ENCODE measurements at regions not wholly inside any gene's neighbourhood (a gene's known extent, or its start where the extent isn't known, plus 50 kb on each side); places are given as distances from the start of the nearest gene placed in this dataset.

DNA sequence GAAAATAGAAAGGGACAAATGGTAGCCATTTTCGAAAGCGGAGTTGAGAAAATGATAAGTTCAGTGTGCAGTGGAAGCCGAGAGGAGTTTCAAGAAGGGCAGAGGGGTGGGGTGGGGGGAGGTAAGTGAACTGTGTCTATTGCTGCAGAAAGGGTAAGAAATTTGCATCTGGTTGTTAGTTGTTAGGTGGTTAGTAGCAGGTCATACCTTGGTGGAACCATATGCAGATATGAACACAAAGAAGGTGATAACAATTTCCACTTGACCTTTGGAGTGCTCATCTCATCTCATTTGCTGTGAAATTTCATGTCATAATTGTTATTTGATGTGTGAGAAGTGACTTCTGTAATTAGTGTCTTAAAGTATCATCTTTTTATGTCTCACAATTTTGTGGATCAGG, 288.2 kb downstream of the QKI start:
- DNase-seq (ENCODE audit: low read depth, low spot score) = no peak
- H3K9me2 ChIP-seq (ENCODE audit: insufficient read depth) = no peaks in the 10 kb centered on the region
- ATAC-seq = no peak
- no peaks in the 10 kb centered on the region for H3K36me3 ChIP-seq (ENCODE audit: control insufficient read depth in 1 of 2, insufficient read depth in 2 of 2, low read length in 2 of 2)
- H3K9me3 ChIP-seq (ENCODE audit: control insufficient read depth in 1 of 2, insufficient read depth in 1 of 2, low read depth in 1 of 2, low read length in 2 of 2) = no peaks in the 10 kb centered on the region
- intact Hi-C loops (cut with micrococcal nuclease) = no loop called here
- no peaks in the 10 kb centered on the region for H3K27me3 ChIP-seq (ENCODE audit: insufficient read depth, low read length)
- H3K27ac ChIP-seq (ENCODE audit: low read depth, low read length) = no peak overlapping the region
- ChIA-PET CTCF (no interaction called here), POLR2A (no interaction called here), RAD21 (ENCODE audit: low non-redundant PET in 1 of 2, low total read pairs in 2 of 2, uncharacterized antibody in 2 of 2, unreplicated experiment in 2 of 2) (no interaction called here)
- no peaks in the 10 kb centered on the region for H4K20me1 ChIP-seq (ENCODE audit: insufficient read depth)
- H3K4me2 ChIP-seq (ENCODE audit: low read length) = no peak overlapping the region
- no peak for TF ChIP-seq CEBPB (IDR thresholded peaks at IDR 0.05; ENCODE audit: low read depth)
- TF ChIP-seq SRF (IDR thresholded peaks at IDR 0.05; ENCODE audit: low read depth) = no peak
- no peak for TF ChIP-seq FOSL1 (IDR thresholded peaks at IDR 0.05; ENCODE audit: low read depth)
- H3K79me2 ChIP-seq (ENCODE audit: insufficient read depth, low read length) = no peaks in the 10 kb centered on the region
- H3K4me3 ChIP-seq (replicated peaks in 1 of 2; ENCODE audit: low read depth in 1 of 2, low read length in 2 of 2) = no peak overlapping the region
- no peak overlapping the region for H3K9ac ChIP-seq (ENCODE audit: low read length)
- H3K4me1 ChIP-seq (ENCODE audit: control insufficient read depth in 1 of 2, insufficient read depth in 2 of 2, low read length in 2 of 2) = no peaks in the 10 kb centered on the region
- H2AFZ ChIP-seq (ENCODE audit: low read depth, low read length, poor library complexity, severe bottlenecking) = no peak overlapping the region
- no TSS peak for BruUV-seq (replicated peaks)

DNA sequence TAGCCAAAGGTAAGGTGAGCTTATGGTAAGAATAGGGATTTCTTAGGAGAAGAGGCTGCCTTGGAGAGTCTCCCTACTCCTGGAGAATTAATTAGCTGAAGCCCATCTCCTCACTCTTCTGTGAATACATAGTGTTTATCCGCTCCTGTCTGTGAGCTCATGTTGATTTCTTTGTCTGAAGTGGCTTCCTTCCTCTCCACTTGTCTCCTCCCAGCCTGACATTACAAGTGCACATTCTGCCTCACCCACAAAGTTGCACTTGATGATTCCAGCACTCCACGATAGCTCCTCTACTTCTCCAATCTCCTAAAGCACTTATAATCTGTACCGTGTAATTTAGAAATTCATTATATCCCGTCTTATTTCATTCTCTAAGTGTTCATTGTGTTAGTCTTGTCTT, 287.2 kb downstream of the QKI start:
- no peak overlapping the region for H3K9ac ChIP-seq (ENCODE audit: low read length)
- BruUV-seq (replicated peaks) = no TSS peak
- no peak overlapping the region for H3K4me2 ChIP-seq (ENCODE audit: low read length)
- H3K79me2 ChIP-seq (ENCODE audit: insufficient read depth, low read length) = no peaks in the 10 kb centered on the region
- no peak for TF ChIP-seq YY1 (IDR thresholded peaks at IDR 0.05; ENCODE audit: extremely low read depth, insufficient replicate concordance, low read depth, low read length)
- no peak for TF ChIP-seq CEBPB (IDR thresholded peaks at IDR 0.05; ENCODE audit: low read depth)
- TF ChIP-seq, protein P1, sequence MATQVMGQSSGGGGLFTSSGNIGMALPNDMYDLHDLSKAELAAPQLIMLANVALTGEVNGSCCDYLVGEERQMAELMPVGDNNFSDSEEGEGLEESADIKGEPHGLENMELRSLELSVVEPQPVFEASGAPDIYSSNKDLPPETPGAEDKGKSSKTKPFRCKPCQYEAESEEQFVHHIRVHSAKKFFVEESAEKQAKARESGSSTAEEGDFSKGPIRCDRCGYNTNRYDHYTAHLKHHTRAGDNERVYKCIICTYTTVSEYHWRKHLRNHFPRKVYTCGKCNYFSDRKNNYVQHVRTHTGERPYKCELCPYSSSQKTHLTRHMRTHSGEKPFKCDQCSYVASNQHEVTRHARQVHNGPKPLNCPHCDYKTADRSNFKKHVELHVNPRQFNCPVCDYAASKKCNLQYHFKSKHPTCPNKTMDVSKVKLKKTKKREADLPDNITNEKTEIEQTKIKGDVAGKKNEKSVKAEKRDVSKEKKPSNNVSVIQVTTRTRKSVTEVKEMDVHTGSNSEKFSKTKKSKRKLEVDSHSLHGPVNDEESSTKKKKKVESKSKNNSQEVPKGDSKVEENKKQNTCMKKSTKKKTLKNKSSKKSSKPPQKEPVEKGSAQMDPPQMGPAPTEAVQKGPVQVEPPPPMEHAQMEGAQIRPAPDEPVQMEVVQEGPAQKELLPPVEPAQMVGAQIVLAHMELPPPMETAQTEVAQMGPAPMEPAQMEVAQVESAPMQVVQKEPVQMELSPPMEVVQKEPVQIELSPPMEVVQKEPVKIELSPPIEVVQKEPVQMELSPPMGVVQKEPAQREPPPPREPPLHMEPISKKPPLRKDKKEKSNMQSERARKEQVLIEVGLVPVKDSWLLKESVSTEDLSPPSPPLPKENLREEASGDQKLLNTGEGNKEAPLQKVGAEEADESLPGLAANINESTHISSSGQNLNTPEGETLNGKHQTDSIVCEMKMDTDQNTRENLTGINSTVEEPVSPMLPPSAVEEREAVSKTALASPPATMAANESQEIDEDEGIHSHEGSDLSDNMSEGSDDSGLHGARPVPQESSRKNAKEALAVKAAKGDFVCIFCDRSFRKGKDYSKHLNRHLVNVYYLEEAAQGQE (IDR thresholded peaks at IDR 0.05; ENCODE audit: low read depth) = no peak
- TF ChIP-seq CBX3 (IDR thresholded peaks at IDR 0.05; ENCODE audit: low read depth) = no peak
- no peak for TF ChIP-seq SRF (IDR thresholded peaks at IDR 0.05; ENCODE audit: low read depth)
- DNase-seq (ENCODE audit: low read depth, low spot score) (no peak), ATAC-seq (no peak)
- H3K9me2 ChIP-seq (ENCODE audit: insufficient read depth) = no peaks in the 10 kb centered on the region
- H3K4me3 ChIP-seq (replicated peaks in 1 of 2; ENCODE audit: low read depth in 1 of 2, low read length in 2 of 2) = no peak overlapping the region
- POLR2A ChIA-PET = no interaction called here
- no peak overlapping the region for H3K27ac ChIP-seq (ENCODE audit: low read depth, low read length)
- H3K36me3 ChIP-seq (ENCODE audit: control insufficient read depth in 1 of 2, insufficient read depth in 2 of 2, low read length in 2 of 2) = no peaks in the 10 kb centered on the region
- CTCF ChIA-PET = no interaction called here
- H3K4me1 ChIP-seq (ENCODE audit: control insufficient read depth in 1 of 2, insufficient read depth in 2 of 2, low read length in 2 of 2) = no peaks in the 10 kb centered on the region
- H3K9me3 ChIP-seq (ENCODE audit: control insufficient read depth in 1 of 2, insufficient read depth in 1 of 2, low read depth in 1 of 2, low read length in 2 of 2) = no peaks in the 10 kb centered on the region
- RAD21 ChIA-PET (ENCODE audit: low non-redundant PET in 1 of 2, low total read pairs in 2 of 2, uncharacterized antibody in 2 of 2, unreplicated experiment in 2 of 2) = no interaction called here
- intact Hi-C loops (cut with micrococcal nuclease) = no loop called here
- H2AFZ ChIP-seq (ENCODE audit: low read depth, low read length, poor library complexity, severe bottlenecking) = no peak overlapping the region
- H4K20me1 ChIP-seq (ENCODE audit: insufficient read depth) = no peaks in the 10 kb centered on the region
- H3K27me3 ChIP-seq (ENCODE audit: insufficient read depth, low read length) = no peaks in the 10 kb centered on the region
